Osteocyte (in vitro differentiated cells): ENCODE measurements at regions not wholly inside any gene's neighbourhood (a gene's known extent, or its start where the extent isn't known, plus 50 kb on each side); places are given as distances from the start of the nearest gene placed in this dataset.

Experiments
- DNase-seq: peaks from one replicate; pipeline ENCODE4 v3.0.0; 2021; ENCODE audit warnings: mixed read lengths; ENCODE audit not compliant: unreplicated experiment; ENCODE audit errors: extremely low spot score
- H3K27ac Mint-ChIP-seq: one replicate; pipeline ENCODE4 v1.8.0; 2021; ENCODE audit warnings: mild to moderate bottlenecking, mixed read lengths; ENCODE audit not compliant: unreplicated experiment
- H3K27me3 Mint-ChIP-seq: one replicate; pipeline ENCODE4 v1.8.0; 2021; ENCODE audit warnings: mixed read lengths; ENCODE audit not compliant: unreplicated experiment
- H3K36me3 Mint-ChIP-seq: one replicate; pipeline ENCODE4 v1.8.0; 2021; ENCODE audit warnings: mixed read lengths; ENCODE audit not compliant: unreplicated experiment
- H3K4me1 Mint-ChIP-seq: one replicate; pipeline ENCODE4 v1.8.0; 2021; ENCODE audit warnings: mixed read lengths; ENCODE audit not compliant: unreplicated experiment
- H3K4me3 Mint-ChIP-seq: one replicate; pipeline ENCODE4 v1.8.0; 2021; ENCODE audit warnings: mild to moderate bottlenecking, moderate library complexity, mixed read lengths; ENCODE audit not compliant: unreplicated experiment
- H3K9me3 Mint-ChIP-seq: one replicate; pipeline ENCODE4 v1.8.0; 2021; ENCODE audit warnings: mixed read lengths; ENCODE audit not compliant: unreplicated experiment
- TF ChIP-seq, protein P1 (sequence below): fragments of 200-600 bp; sonication (generic); IDR thresholded peaks from 2 replicates; pipeline ENCODE4 v1.5.0; 2021; ENCODE audit warnings: antibody characterized with exemption, mild to moderate bottlenecking, moderate library complexity

DNA sequence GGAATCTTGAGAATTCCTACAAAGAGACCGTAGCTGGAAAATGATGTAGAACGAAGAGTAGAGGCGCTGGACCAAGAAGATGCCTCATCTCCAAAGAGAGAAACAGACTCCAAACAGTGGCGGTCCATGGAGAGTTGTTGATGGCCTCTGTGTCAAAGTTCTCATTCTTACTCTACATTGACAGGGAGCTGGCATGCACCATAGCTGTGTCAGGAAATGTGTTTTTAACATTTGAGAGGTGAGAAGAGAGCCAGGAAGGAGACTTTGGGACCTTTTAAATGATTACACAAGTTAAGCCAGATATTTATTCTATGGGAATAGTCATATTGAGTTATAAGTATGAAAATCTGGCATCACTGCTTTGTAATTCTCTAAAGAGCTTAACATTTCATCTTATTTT is 61.5 kb upstream of the FERD3L start:
- no peak overlapping the region for H3K4me3 Mint-ChIP-seq
- peaks cover 19% of the 10 kb centered on the region for H3K4me1 Mint-ChIP-seq
- H3K27me3 Mint-ChIP-seq = no peaks in the 10 kb centered on the region
- no peak for DNase-seq
- no peaks in the 10 kb centered on the region for H3K9me3 Mint-ChIP-seq
- no peaks in the 10 kb centered on the region for H3K36me3 Mint-ChIP-seq
- TF ChIP-seq, protein P1, sequence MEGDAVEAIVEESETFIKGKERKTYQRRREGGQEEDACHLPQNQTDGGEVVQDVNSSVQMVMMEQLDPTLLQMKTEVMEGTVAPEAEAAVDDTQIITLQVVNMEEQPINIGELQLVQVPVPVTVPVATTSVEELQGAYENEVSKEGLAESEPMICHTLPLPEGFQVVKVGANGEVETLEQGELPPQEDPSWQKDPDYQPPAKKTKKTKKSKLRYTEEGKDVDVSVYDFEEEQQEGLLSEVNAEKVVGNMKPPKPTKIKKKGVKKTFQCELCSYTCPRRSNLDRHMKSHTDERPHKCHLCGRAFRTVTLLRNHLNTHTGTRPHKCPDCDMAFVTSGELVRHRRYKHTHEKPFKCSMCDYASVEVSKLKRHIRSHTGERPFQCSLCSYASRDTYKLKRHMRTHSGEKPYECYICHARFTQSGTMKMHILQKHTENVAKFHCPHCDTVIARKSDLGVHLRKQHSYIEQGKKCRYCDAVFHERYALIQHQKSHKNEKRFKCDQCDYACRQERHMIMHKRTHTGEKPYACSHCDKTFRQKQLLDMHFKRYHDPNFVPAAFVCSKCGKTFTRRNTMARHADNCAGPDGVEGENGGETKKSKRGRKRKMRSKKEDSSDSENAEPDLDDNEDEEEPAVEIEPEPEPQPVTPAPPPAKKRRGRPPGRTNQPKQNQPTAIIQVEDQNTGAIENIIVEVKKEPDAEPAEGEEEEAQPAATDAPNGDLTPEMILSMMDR = no peak
- no peak overlapping the region for H3K27ac Mint-ChIP-seq

DNA sequence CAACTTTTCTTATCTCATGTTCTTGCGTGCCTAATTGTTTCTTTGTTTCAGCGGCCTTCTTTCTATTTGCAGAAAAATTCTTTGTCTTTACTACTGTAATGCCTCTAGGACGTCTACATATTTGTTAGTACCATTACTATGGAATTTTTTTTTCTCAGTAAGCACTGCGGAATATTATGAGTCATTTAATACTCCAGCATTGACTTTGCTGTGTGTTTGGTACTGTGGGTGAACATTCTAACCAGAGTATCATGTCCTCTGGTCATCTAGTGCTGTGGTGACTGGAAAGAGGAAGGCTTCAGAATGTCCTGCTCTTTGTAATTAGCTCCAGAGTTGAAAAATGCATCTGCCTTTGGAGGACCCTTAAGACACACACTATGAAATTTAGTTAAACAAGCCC is 58.5 kb upstream of the FERD3L start:
- DNase-seq = no peak
- Mint-ChIP-seq H3K4me3 (no peak overlapping the region), H3K36me3 (no peaks in the 10 kb centered on the region), H3K27ac (no peak overlapping the region), H3K4me1 (peaks cover 11% of the 10 kb centered on the region), H3K27me3 (no peaks in the 10 kb centered on the region), H3K9me3 (no peaks in the 10 kb centered on the region)
- TF ChIP-seq, protein P1 = no peak

DNA sequence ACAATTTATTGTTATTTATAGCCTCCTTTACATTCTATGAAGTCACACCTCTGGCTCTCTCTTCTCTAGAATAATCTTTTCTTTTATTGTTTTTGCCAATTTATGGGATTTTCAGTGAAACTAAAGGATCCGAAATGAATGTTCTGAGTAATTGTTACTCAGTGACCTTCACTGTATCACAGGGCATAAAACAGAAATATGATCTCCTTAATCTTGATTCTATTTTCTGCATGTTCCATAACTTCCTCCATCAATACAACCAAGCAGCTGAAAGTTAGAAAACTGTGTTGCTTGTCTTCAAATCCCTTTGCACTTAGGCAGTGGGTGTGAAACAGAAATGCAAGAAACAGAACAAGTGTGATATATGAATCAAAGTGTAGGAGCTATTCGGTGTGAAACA is 57.4 kb upstream of the FERD3L start:
- Mint-ChIP-seq H3K4me3 (no peak overlapping the region), H3K9me3 (no peaks in the 10 kb centered on the region), H3K27ac (no peak overlapping the region), H3K27me3 (no peaks in the 10 kb centered on the region), H3K4me1 (peaks cover 11% of the 10 kb centered on the region), H3K36me3 (no peaks in the 10 kb centered on the region)
- TF ChIP-seq, protein P1 = no peak
- no peak for DNase-seq
